Neural progenitor cell (in vitro differentiated cells): ENCODE measurements at regions not wholly inside any gene's neighbourhood (a gene's known extent, or its start where the extent isn't known, plus 50 kb on each side); places are given as distances from the start of the nearest gene placed in this dataset.

Experiments
- EZH2 ChIP-seq: fragments of 200-600 bp; sonication (generic); IDR thresholded peaks from 2 replicates; pipeline ENCODE4 v1.6.1; 2017; ENCODE audit warnings: antibody characterized with exemption, mild to moderate bottlenecking, moderate library complexity
- TF ChIP-seq, protein P1 (sequence below): fragments of 200-600 bp; sonication (generic); IDR thresholded peaks from 2 replicates; pipeline ENCODE4 v1.5.1; 2017; ENCODE audit warnings: antibody characterized with exemption, mild to moderate bottlenecking

DNA sequence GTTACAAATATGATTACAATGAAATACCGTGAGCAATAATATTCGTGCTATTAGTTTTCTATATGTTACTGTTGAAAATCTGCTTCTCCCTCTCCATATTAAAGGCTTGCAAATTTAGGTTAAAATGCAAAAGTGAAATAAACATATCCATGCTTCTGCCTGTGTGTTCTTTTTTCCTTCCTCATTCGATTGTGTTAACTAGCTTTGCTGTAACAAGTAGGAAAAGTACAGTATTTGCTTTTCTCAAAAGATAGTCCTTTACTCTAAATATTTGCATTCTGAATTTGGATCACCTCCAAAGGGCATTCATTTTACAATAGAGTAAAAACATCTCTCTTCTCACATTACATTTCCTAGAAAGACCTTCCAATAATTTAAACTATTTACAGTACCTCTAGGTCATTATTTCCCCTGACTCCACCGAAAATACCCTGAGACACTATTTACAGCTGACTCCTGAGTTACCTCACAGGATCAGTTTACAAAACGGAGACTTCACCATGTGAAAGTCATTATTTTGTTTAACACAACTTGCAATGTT, 835.0 kb upstream of the FANCL start:
- TF ChIP-seq, protein P1, sequence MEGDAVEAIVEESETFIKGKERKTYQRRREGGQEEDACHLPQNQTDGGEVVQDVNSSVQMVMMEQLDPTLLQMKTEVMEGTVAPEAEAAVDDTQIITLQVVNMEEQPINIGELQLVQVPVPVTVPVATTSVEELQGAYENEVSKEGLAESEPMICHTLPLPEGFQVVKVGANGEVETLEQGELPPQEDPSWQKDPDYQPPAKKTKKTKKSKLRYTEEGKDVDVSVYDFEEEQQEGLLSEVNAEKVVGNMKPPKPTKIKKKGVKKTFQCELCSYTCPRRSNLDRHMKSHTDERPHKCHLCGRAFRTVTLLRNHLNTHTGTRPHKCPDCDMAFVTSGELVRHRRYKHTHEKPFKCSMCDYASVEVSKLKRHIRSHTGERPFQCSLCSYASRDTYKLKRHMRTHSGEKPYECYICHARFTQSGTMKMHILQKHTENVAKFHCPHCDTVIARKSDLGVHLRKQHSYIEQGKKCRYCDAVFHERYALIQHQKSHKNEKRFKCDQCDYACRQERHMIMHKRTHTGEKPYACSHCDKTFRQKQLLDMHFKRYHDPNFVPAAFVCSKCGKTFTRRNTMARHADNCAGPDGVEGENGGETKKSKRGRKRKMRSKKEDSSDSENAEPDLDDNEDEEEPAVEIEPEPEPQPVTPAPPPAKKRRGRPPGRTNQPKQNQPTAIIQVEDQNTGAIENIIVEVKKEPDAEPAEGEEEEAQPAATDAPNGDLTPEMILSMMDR: no peak
- no peak for TF ChIP-seq EZH2
